HG02973 (cell line): ENCODE measurements at regions not wholly inside any gene's neighbourhood (a gene's known extent, or its start where the extent isn't known, plus 50 kb on each side); places are given as distances from the start of the nearest gene placed in this dataset.

ENCODE experiments used
- ATAC-seq: cut with Tn5 transposase; IDR thresholded peaks from one replicate; pipeline ENCODE4 v1.9.1; 2021; ENCODE audit warnings: moderate library complexity; ENCODE audit not compliant: unreplicated experiment

DNA sequence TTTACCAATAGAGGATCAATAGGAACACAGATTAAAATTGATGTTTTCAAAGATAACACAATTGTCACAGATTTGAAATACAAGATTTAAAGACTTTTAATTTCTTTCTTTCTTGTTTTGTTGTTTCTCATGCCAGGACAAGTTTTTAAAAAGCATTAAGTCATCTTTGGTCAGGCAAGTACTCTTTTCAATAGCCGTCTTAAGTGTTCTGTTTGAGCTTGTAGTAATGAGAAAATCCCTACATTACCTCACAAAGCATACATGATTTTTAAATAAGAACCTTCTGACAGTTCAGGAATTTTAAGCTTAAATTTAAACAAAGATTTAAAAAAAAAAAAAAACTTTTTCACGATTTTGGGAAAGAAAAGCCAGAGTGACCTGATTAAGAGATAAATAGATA lies 216.3 kb upstream of the PRR20A start:
- no peak for ATAC-seq

DNA sequence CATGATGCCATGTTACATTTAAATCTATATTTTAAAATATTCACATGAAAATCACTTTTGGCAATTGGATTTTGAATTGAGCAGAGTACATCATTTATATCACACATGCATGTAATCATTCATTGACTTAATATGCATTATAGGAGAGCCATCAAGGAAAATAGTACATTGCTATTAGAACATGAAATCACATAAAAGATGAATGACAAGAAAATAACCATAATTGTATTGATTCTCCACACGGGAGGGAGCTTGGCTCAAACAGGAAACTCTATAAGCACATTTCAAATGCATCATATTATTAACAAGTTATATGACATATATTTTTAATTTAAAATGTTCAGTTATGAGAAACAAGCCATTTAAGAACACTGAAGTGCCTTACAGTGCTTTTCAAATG lies 208.6 kb upstream of the PRR20A start:
- ATAC-seq = no peak

DNA sequence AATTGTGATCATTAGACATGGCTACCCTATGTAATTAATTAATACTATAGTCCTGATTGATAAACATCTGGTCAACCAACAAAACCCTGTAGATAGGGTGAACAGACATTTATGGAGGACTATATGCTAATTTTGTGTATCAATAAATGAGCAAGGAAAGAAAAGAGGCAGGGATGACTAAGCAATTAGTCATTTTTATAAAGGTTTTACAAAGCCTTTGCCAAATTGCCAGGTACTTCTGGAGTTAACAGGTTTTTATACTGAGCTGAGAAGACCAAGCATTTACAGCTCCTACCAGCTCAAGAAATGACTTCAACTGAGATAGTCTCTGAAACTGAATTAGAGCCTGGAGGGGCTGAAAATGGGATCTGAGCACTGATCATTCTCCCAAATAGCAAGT lies 186.8 kb upstream of the PRR20A start:
- ATAC-seq = no peak

DNA sequence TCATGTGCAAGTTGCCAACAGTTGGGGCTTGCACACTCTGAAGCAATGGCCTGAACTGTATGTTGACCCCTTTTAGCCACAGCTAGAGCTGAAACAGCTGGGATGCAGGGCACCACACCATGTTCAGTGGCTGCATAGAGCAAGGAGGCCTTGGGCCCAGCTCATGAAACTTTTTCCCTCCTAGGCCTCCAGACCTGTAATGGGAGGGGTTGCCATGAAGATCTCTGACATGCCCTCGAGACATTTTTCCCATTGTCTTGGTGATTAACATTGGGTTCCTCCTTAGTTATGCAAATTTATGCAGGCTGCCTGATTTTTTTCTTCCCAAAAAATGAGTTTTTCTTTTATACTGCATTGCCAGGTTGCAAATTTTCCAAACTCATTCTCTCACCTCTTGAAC lies 165.1 kb upstream of the PRR20A start:
- no peak for ATAC-seq

DNA sequence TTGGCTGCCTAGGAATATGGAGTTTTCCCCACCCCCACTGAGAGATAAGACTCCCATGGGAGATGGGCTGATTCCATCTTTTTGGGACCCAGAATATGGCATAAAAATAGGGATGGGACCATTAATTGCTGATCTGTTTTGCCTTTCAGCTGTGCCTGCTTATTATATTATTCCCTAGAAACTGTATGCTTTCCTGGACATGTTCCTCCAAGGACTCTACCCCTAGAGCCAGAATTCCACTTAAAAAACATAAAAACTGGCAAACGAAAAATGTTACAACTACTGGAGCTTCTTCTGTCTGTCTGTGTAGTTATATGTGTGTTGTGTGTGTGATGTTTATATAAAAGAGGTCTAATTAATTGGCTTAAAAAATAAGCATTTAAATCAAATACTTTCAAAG lies 159.9 kb upstream of the PRR20A start:
- ATAC-seq = no peak

DNA sequence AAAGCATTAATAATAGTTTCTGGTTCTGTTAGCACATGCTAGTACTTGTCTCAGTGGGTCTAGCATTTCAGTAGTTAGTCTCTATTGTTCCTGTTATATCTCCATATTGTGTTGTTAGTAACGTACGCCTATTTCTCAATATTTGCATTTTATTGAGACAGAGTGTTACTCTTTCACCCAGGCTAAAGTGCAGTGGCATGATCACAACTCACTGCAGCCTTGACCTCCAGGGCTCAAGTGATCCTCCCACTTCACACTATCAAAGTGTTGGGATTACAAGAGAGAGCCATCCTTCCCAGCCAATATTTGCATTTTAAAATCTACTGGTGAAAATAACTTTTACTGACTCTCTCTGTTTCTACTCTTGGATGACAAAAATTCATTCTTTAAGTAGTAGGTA lies 154.6 kb upstream of the PRR20A start:
- ATAC-seq = no peak

DNA sequence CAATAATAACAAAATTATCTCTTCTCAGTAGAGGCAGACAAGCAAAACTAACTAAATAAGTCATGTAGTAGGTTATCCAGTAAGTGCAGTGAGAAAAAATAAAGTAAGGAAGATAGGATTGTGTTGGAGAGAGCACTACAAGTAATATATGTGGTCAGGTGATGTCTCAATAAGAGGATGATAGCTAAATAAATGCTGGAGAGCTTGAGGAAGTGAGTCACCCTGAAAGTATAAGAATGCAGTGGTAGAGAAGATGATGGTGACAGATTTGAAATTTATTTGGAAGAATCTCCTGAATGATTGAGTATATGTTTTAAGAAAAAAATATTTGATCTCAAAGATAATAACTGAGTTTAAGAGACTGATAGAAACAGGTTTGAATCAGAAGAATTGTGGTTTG lies 152.2 kb upstream of the PRR20A start:
- no peak for ATAC-seq

DNA sequence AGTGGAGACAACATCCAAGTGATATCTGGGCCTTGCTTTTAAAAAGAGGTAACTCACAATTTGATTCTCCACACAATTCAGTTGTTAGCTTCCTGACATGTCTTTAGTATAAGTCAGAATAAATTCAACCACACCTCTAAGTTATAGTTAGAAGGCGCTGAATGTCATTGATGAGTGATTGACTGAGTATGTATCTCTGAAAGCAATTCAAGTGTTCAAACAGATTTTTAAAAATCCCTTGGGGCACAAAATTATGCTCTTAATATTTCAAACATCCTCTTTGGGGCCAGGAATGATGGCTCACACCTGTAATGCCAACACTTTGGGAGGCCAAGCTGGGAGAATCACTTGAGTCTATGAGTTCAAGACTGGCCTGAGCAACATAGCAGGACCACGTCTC lies 137.0 kb upstream of the PRR20A start:
- no peak for ATAC-seq

DNA sequence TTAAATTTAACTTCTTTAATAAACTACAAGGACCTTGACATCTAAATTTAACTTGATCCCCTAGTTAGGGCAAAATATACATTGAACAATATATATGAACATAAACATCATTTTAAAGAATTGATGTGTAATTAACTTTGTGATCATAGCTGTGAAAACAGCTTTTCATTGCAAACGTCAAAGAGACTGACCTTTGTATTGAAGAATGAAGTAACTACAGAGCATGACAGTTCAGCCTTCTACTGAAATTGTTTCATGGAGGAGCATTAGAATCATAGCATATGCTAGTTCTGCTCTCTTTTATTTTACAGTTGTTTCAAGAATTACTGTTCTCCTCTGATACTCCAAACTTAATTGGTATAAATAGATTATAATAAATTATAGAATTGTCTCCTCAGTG lies 123.4 kb upstream of the PRR20A start:
- ATAC-seq = no peak

DNA sequence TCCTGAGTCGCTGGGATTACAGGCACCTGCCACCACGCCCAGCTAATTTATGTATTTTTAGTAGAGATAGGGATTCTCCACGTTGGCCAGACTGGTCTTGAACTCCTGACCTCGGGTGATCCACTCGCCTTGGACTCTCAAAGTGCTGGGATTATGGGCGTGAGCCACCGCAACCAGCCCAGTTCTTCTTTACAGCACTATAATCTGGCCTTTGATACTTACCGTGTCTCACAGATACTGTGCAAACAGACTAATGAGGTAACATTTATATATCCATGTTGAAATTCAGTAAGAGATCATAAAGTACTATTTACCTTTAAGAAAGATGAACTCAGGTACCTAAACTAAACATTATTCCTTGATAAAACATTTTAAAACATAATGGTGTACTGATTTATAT lies 121.8 kb upstream of the PRR20A start:
- ATAC-seq = no peak

DNA sequence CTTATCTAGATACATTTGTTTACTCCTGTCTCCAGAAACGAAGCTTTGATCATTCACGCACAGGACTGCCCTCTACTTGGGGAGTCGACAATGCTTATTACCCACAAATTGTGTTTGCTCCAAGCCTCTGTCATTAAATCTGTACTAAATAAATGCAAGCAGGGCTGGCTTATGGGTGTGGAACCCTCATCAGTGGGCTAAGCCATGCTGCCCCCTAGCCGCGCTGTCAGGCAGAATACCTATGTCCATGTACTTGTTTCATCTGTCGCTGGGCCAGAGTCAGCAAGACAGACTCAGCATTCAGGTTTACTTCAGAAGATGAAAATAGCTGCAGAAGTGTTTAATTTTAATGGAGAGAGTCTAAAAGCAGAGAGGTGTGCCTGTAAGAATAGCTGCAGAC lies 110.0 kb upstream of the PRR20A start:
- no peak for ATAC-seq

DNA sequence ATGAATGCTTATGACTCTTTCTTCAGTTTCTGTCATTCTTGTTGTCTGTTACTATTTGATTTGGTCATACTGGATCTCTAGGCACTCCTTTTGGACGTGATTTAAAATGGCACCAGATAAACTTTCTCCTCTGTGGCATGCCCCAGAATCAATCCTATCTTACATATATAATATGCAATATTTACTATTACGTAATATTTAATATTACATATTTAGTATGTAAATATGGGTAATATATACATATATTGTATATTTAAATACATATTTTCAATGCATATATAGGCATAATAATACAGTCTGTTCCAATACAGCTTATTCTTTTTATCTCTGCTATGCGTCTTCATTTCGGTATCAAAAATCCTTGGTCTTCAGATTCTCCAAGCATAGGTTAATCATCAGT lies 104.4 kb upstream of the PRR20A start:
- no peak for ATAC-seq

DNA sequence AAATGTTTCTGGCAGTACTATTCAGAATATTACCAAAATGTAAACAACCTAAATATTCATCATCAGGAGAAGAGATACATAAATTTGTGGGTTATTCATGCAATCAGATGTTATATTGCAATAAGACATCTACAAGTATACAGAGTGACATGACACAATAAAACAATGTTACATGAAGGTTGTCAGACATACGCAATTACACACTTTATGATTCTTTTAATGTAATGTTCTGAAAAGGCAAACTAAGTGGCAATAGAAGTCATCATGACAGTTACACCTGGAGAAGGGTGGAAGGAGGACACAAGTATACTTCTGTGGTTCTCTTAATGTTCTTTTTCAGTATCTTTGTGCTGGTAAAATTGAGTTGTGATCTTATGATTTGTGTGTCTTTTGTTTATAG lies 95.8 kb upstream of the PRR20A start:
- ATAC-seq = no peak

DNA sequence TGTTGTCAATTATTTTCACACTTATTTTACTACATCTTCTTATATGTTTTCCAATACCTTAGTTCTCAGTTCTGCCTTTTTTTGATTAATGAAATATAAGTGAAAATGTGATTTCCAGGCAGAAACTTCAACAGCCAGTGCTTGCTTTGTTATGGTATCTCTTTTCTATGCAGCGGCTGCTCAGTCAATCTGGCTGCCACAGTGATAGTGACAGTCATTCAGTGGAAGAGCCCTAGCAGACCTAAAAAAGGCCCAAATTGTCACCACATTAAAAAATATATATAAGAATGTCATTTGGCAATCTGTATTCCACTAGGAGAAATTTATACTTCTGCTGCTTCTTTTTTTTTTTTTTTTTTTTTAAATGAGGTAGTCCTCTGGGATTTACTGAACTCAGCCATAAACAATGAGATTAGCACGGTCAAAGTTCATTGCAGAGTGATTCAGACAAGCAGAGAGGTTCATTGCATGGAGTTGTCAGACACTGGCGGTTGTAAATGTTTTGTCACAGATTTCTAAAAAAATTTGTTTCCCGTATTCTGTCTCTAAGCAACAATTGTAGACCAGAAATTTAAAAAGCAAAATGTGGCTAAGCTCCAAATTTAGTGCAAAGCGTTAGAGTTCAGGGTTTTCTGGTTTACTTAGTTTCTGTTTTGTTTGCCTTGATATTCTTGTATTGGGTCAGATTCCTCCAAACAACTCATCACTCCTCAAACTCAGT lies 94.7 kb upstream of the PRR20A start:
- ATAC-seq = no peak

DNA sequence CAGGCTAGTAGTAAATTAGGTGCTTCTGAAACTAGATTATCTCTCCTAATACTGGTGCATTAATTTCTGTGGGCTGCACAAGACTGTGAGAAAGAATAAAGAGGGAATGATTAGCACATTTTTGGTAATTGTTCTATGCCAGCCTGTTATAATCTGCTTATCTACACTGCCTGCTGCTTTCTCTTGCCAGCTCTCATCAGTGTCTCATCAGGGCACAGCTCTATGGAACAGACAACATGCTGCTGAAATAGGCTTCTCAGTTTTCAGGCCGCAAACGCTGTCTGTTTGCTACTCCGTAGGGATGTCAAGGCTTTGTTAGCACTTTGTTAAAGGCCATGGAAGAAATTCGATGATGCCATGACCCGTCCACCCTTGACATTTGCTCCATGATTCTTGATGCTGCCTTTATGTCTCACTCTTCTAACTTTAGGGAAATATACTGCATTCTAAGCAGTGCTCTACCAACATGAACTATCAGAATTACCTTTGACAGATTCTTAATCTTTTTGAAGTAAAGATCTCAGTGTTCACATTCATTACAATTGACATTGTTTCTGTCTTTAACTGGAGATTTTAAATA lies 84.0 kb upstream of the PRR20A start:
- ATAC-seq = no peak

DNA sequence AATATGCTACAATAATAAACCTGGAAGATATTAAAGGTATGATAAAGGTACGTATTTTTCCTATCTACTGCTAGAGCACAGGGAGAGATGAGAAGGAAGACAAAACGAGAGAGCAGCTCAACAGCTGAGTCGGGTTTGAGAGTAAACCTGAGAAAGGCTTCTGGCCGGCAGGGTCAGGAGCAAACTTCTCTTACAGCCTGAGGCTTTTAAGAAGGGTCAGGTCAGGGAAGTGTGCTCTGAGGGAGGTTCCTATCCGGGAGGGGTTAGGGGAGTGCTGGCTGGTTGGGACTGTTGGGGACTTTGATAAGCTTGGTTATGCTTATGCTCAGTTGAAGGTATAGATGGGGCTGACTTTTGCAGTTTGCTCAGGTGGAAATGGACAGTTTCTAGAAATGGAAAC lies 77.7 kb upstream of the PRR20A start:
- no peak for ATAC-seq

DNA sequence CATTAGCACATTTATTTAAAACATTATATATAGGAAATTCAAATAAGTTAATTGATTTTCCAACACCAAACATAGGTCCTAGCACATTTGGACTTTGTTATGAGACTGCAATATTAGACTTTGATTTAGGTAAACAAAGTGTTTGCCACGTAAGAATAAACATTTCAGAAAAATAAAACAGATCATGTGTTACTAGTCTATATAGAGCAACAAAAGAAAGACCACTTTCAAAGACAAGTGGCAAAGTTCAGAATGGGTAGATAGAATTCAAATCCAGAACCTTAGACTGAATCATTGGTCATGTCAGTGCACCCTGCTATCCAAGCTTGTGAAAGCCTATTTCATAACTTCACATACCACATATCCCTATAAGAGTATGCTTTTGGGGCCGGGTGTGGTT lies 66.7 kb upstream of the PRR20A start:
- no peak for ATAC-seq

DNA sequence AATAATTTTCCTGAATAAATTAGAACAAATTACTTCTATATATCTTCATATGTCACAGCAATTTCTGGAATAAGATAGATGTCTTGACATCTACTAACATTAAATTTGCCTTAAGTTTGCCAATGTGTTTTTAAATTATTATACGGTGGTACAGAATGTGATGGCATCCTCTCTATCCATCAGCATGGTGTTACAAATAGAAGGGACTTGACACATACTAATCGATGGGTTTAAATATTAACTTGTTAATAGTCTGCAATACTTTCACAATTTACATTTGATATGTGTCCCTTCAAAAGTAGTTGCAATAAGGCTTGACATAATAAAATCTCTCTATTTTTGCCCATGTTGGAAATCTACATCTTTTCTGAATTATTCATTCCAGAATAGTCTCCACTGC lies 65.1 kb upstream of the PRR20A start:
- no peak for ATAC-seq

DNA sequence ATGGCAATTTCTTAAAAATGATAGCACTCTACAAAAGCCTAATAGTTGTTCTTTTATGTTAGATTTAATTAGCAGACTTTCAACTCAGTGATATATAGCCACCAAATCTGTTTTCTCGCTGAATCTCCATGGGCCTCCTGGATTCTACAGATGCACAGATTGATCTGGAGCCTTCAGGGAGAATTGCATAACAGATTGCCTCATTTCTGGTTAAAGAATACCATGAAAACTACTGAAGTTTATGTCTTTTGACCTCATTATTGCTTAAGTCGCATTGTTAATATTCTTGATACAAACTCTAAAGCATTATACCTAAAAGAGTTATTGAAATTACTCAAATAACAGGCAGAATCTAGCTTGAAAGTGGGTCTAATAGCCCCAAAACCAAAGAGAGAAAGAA lies 53.7 kb upstream of the PRR20A start:
- ATAC-seq = no peak
